AG09309 (cell line): ENCODE measurements at regions not wholly inside any gene's neighbourhood (a gene's known extent, or its start where the extent isn't known, plus 50 kb on each side); places are given as distances from the start of the nearest gene placed in this dataset.

Experiments used
- DNase-seq: peaks from one replicate; pipeline ENCODE4 v3.0.0-alpha.2; 2010; ENCODE audit warnings: low read depth
- H3K4me3 ChIP-seq: 2 replicates; pipeline ENCODE4 v1.5.1; 2011; ENCODE audit warnings: mild to moderate bottlenecking, low read depth, low read length, moderate library complexity; ENCODE audit not compliant: control insufficient read depth
- CTCF ChIP-seq: IDR thresholded peaks from 2 replicates; pipeline ENCODE4 v1.5.1; 2011; ENCODE audit warnings: mild to moderate bottlenecking, low read depth, low read length, inconsistent platforms; ENCODE audit not compliant: insufficient read depth, control insufficient read depth; ENCODE audit errors: missing control alignments

- TF ChIP-seq CTCF, result no peak
- no peak for DNase-seq
- H3K4me3 ChIP-seq, result no peak overlapping the region
Measured at GRCh38 chr9:82695704-82696103, 367.2 kb downstream of the RASEF start.

- no peak for TF ChIP-seq CTCF
- no peak for DNase-seq
- no peak overlapping the region for H3K4me3 ChIP-seq
Measured at GRCh38 chr9:82706786-82707185, 356.2 kb downstream of the RASEF start.

GRCh38 chr9:82716821-82717220, 346.1 kb downstream of the RASEF start:
- TF ChIP-seq CTCF, result no peak
- no peak overlapping the region for H3K4me3 ChIP-seq
- DNase-seq, result no peak

GRCh38 chr9:82720515-82720914, 342.4 kb downstream of the RASEF start:
- no peak overlapping the region for H3K4me3 ChIP-seq
- TF ChIP-seq CTCF, result no peak
- DNase-seq, result no peak

GRCh38 chr9:82721593-82721992, 341.3 kb downstream of the RASEF start:
- DNase-seq, result no peak
- no peak for TF ChIP-seq CTCF
- no peak overlapping the region for H3K4me3 ChIP-seq

- no peak for DNase-seq
- TF ChIP-seq CTCF, result no peak
- H3K4me3 ChIP-seq, result no peak overlapping the region
Measured at GRCh38 chr9:82722051-82722450, 340.9 kb downstream of the RASEF start.

GRCh38 chr9:82722561-82722960, 340.4 kb downstream of the RASEF start:
- no peak for TF ChIP-seq CTCF
- no peak overlapping the region for H3K4me3 ChIP-seq
- DNase-seq, result no peak
